HepG2 (cell line): ENCODE measurements at regions not wholly inside any gene's neighbourhood (a gene's known extent, or its start where the extent isn't known, plus 50 kb on each side); places are given as distances from the start of the nearest gene placed in this dataset.

Experiments used
- ATAC-seq: fragments of 200-7000 bp; cut with Tn5 transposase; 3 replicates; pipeline ENCODE4 v1.9.1; 2020; ENCODE audit warnings: mild to moderate bottlenecking, moderate library complexity
- BruUV-seq: library from RNA; stranded (reverse); fragments of 400-500 nt; replicated peaks from 2 replicates; lab custom pipeline; 2021; lab: Mats Ljungman, UMichigan
- CTCF ChIA-PET: fragments of 300-600 bp; formaldehyde crosslinking; extraction: SDS; loops from one replicate; lab custom pipeline; 2021; ENCODE audit warnings: low total read pairs, inconsistent platforms, low intra/inter-chr PET ratio; lab: Yijun Ruan, JAX
- POLR2A ChIA-PET: fragments of 350-600 bp; sonication (Branson Sonifier 250); formaldehyde crosslinking; loops from one replicate; lab custom pipeline; 2020; ENCODE audit warnings: antibody characterized with exemption, inconsistent platforms; lab: Yijun Ruan, JAX
- DNase-seq: peaks from one replicate; pipeline ENCODE4 v3.0.0-alpha.2; 2015; ENCODE audit warnings: low spot score
- FAIRE-seq: peaks from 3 replicates; lab custom pipeline; 2011; peaks lifted over from hg19 to GRCh38; lab: Jason Lieb, UNC
- H2AFZ ChIP-seq: one replicate; pipeline ENCODE4 v1.6.1; 2011; ENCODE audit warnings: low read length, inconsistent platforms
- H3K27ac ChIP-seq: fragments of 300-600 bp; 3 replicates; pipeline ENCODE4 v1.8.0; 2011; ENCODE audit warnings: mixed run types, mild to moderate bottlenecking, mixed read lengths, low read length, inconsistent platforms; ENCODE audit not compliant: insufficient read depth; ENCODE audit errors: extremely low read length
- H3K27me3 ChIP-seq, 2 experiments: fragments of 200-600 bp in 1 of 2; 2 replicates in 1 of 2; 3 replicates in 1 of 2; pipeline versions ENCODE4 v1.6.0 to v1.8.0; 2011; ENCODE audit warnings: low read length in 2 of 2, mild to moderate bottlenecking in 2 of 2, moderate library complexity in 2 of 2, inconsistent platforms in 1 of 2; ENCODE audit not compliant: insufficient read depth in 2 of 2, control insufficient read depth in 1 of 2
- H3K36me3 ChIP-seq, 2 experiments: fragments of 200-600 bp in 1 of 2; replicated peaks in 1 of 2; 2 replicates in 1 of 2; 3 replicates in 1 of 2; pipeline versions ENCODE4 v1.5.1 to v1.8.0; 2011; ENCODE audit warnings: low read length in 2 of 2, inconsistent platforms in 1 of 2; ENCODE audit not compliant: insufficient read depth in 2 of 2, control insufficient read depth in 1 of 2
- H3K4me1 ChIP-seq: 2 replicates; pipeline ENCODE4 v1.5.1; 2012; ENCODE audit warnings: low read length, inconsistent platforms; ENCODE audit not compliant: insufficient read depth
- H3K4me2 ChIP-seq: 2 replicates; pipeline ENCODE4 v1.6.0; 2011; ENCODE audit warnings: low read depth, low read length, inconsistent platforms
- H3K4me3 ChIP-seq, 3 experiments: fragments of 200-600 bp in 1 of 3; sonication (generic), shearing (Covaris generic) in 1 of 3; replicated peaks in 1 of 3; 2 replicates each; pipeline ENCODE4 v1.5.1; 2011 to 2016; ENCODE audit warnings: low read length in 3 of 3, inconsistent platforms in 2 of 3, low read depth in 2 of 3, mild to moderate bottlenecking in 2 of 3, control low read depth in 1 of 3, mixed read lengths in 1 of 3; ENCODE audit not compliant: insufficient read depth in 1 of 3
- H3K79me2 ChIP-seq: one replicate; pipeline ENCODE4 v1.6.1; 2011; ENCODE audit warnings: low read length, inconsistent platforms; ENCODE audit not compliant: insufficient read depth
- H3K9ac ChIP-seq: 2 replicates; pipeline ENCODE4 v1.6.0; 2011; ENCODE audit warnings: mild to moderate bottlenecking, low read depth, low read length, inconsistent platforms; ENCODE audit not compliant: insufficient read depth
- H3K9me3 ChIP-seq: 2 replicates; pipeline ENCODE4 v1.5.1; 2012; ENCODE audit warnings: mild to moderate bottlenecking, low read length
- H4K20me1 ChIP-seq: 2 replicates; pipeline ENCODE4 v1.6.0; 2011; ENCODE audit warnings: inconsistent platforms, mild to moderate bottlenecking, low read length, moderate library complexity; ENCODE audit not compliant: insufficient read depth
- CREB3 ChIP-seq: sonication (generic); formaldehyde crosslinking; IDR thresholded peaks from 2 replicates; pipeline ENCODE4 v1.5.0; 2020; ENCODE audit warnings: missing genetic modification reagents
- RNF2 ChIP-seq: fragments of 450-650 bp; conservative IDR thresholded peaks from 2 replicates; pipeline ENCODE4 v1.6.1; 2016; ENCODE audit warnings: low read depth
- SNAPC5 ChIP-seq: sonication (generic); formaldehyde crosslinking; IDR thresholded peaks from 2 replicates; pipeline ENCODE4 v1.8.1; 2023; ENCODE audit warnings: mild to moderate bottlenecking, missing genetic modification reagents, borderline replicate concordance
- YEATS2 ChIP-seq: sonication (generic); formaldehyde crosslinking; IDR thresholded peaks from 2 replicates; pipeline ENCODE4 v1.4.0; 2020; ENCODE audit warnings: missing genetic modification reagents, borderline replicate concordance
- YY1 ChIP-seq: IDR thresholded peaks from 2 replicates; pipeline ENCODE4 v1.6.1; 2011; ENCODE audit warnings: low read length, low read depth, moderate library complexity, mild to moderate bottlenecking; ENCODE audit not compliant: insufficient read depth, insufficient replicate concordance
- ZBTB40 ChIP-seq, 2 experiments: fragments of 450-650 bp in 1 of 2; sonication (generic) in 1 of 2; formaldehyde crosslinking in 1 of 2; IDR thresholded peaks; 2 replicates each; pipeline versions ENCODE4 v1.6.1 to v1.8.0; 2016 to 2022; ENCODE audit warnings: antibody characterized with exemption in 1 of 2, mild to moderate bottlenecking in 1 of 2, missing genetic modification reagents in 1 of 2
- ZNF18 ChIP-seq: sonication (generic); formaldehyde crosslinking; IDR thresholded peaks from 2 replicates; pipeline ENCODE4 v1.8.0; 2022; ENCODE audit warnings: mild to moderate bottlenecking, missing genetic modification reagents; ENCODE audit not compliant: insufficient replicate concordance
- WGBS: methylation state at CpG from one replicate; pipeline ENCODE4 v1.1.6; 2017; ENCODE audit warnings: low lambda C conversion rate; 5-methylcytosine and 5-hydroxymethylcytosine counted together
- in situ Hi-C: cut with HindIII; loops from 2 replicates; pipeline ENCODE4 v1.10.0; 2017; ENCODE audit warnings: low pct_unique_long_range_greater_than_20kb; ENCODE audit not compliant: extremely low pct_ligation_motif_present
- intact Hi-C: fragments of 100-400 bp; cut with micrococcal nuclease; formaldehyde crosslinking; loops from one replicate; pipeline ENCODE4 v1.10.0; 2022; ENCODE audit not compliant: unreplicated experiment

GRCh38 chr3:20488151-20488550 lies 302.1 kb upstream of the SGO1 start (continued):
- no peak for TF ChIP-seq ZNF18 (CRISPR knock-in tag)
- no peak for TF ChIP-seq RNF2
- no peak for TF ChIP-seq CREB3 (CRISPR knock-in tag)
- no peak for TF ChIP-seq YY1
- TF ChIP-seq SNAPC5 (CRISPR knock-in tag) = no peak
- TF ChIP-seq, all 625 proteins: peak for 0

- ATAC-seq (no peak), FAIRE-seq (no peak), DNase-seq (no peak)
- 0% methylated on average over 2 of the region's 2 CpGs for WGBS
- H3K27me3 ChIP-seq = no peaks in the 10 kb centered on the region
- H4K20me1 ChIP-seq = no peaks in the 10 kb centered on the region
- in situ Hi-C loops = no loop called here
- H3K79me2 ChIP-seq = no peaks in the 10 kb centered on the region
- BruUV-seq = no TSS peak
- H3K4me3 ChIP-seq = no peak overlapping the region
- H3K9me3 ChIP-seq = peaks cover 96% of the 10 kb centered on the region
- CTCF ChIA-PET = no interaction called here
- H3K27ac ChIP-seq = no peak overlapping the region
- H3K4me1 ChIP-seq = no peaks in the 10 kb centered on the region
- no peak for TF ChIP-seq YEATS2
- TF ChIP-seq ZBTB40 (IDR thresholded peaks at IDR 0.05) = peak; percentile 81
- TF ChIP-seq ZBTB40 (CRISPR knock-in tag; IDR thresholded peaks at IDR 0.05) = no peak
- no peaks in the 10 kb centered on the region for H3K36me3 ChIP-seq
- intact Hi-C loops = no loop called here
- no peak overlapping the region for H3K9ac ChIP-seq
- POLR2A ChIA-PET = no interaction called here
- no peak overlapping the region for H2AFZ ChIP-seq
- no peak overlapping the region for H3K4me2 ChIP-seq
These were observed 298.1 kb upstream of the SGO1 start for GRCh38 chr3:20484126-20484525.
